Stimulated activated CD4-positive, alpha-beta T cell treated with anti-CD3 and anti-CD28 coated beads, Interleukin-4, amount 100 ng/mL, for 4 hours (primary cell): ENCODE measurements at regions not wholly inside any gene's neighbourhood (a gene's known extent, or its start where the extent isn't known, plus 50 kb on each side); places are given as distances from the start of the nearest gene placed in this dataset.
"Not testable (repeated sequence)": the region's sequence is repeated elsewhere in the genome, so short reads cannot be mapped to it uniquely, and the experiment has no call there.

Experiments
- DNase-seq, 2 experiments: peaks; one replicate each; pipeline ENCODE4 v3.0.0-alpha.2; 2020

DNA sequence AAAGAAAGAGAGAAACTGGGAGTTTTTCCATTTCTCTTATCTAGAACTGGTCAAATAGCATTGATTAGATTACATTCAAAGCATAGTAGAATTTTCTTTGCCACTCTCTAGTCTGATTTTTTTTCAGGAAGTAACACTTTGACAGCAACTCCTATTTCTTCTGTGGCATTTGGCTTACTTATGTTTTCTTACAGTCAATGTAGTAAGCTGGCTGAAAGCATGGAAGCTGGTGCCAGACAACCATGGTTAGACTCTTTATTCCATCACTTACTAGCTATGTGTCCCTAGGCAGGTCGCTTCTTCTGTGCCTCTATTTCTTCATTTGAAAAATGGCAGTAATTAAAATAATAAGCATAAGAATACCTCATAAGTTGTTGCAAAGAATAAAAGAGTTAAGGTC lies 54.2 kb upstream of the OPRM1 start:
- no peak for DNase-seq

- no peak for DNase-seq
Measured at GRCh38 chr6:153980171-153980570, 58.9 kb upstream of the OPRM1 start.

GRCh38 chr6:153978911-153979548 lies 60.0 kb upstream of the OPRM1 start:
- not testable (repeated sequence) for DNase-seq

- DNase-seq: no peak
Measured at GRCh38 chr6:153976921-153977693, 61.9 kb upstream of the OPRM1 start.

DNA sequence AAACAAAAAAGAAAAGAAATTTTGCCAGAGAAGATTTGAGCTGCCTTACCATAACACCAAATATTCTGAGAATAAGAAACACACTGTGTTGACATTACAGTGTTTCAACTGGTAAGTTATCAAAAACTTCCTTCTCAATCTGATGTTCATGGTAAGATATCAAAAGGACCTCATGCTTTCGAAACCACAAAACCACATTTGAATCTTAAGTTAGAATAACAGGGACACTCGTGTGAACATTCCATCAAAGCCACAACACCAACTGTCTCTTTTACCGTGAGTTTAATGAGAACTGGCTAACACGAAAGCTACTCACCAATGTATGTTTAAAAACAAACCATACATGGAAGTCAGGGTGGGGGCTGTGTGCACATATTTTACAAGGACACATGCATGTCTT lies 73.0 kb upstream of the OPRM1 start:
- DNase-seq: no peak

DNA sequence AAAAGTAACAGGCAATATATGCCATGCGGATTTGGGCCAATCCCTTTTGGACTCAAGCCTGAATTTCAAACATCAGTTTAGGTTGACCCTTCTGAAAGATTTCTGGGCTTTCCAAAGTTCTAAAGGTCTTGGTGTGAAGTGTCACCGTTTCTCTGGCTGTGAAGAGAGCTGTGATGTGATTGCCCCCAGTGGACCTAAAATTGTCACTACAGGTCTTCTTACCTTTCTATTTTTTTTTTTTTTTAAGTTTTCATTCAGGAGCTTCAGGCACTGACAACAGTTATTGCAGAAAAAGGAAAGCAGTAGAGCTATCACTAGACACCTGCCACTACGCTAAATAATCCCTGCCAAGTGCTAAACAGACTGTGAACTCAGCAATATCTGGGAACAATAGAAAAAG lies 75.7 kb upstream of the OPRM1 start:
- no peak for DNase-seq

DNA sequence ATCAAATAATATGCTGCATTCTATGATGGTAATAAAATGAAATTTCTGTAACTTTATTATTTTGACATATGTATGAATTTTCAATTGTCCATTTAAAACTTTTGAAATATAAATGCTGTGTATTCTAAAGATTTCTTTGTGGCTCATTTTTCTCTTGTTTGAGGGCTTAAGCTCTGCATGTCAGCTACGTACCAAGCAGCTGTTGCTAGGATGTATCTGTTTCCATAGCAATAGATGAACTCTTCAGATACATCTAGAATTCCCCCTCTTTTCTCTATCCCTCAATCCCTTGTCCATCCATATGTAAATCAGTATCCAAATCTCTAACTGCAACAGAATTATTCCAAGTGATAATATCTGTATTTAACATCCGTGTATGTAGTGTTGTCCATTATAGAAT lies 76.5 kb upstream of the OPRM1 start:
- DNase-seq: no peak

DNA sequence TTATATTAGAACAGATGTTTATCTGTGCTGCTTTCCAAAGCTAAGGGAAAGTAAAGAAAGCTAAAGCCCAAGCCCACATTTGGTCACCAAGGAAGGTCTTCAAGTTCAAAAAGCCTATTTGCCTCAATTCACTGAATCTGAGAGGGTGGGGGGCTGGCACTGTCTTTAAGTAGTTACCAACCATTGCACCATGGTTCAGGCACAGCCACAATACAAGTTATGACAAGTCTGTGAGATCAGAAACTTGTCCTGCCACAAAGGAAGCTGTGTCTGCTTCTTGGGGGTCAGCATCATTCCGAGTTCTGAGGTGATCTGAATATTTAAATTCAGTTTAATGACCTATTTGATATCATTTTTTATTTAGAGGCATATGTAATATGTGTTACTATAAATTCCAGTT lies 78.3 kb upstream of the OPRM1 start:
- no peak for DNase-seq

- no peak for DNase-seq
Measured at GRCh38 chr6:153960281-153960680, 78.8 kb upstream of the OPRM1 start.

- no peak for DNase-seq
Measured at GRCh38 chr6:153959276-153959675, 79.8 kb upstream of the OPRM1 start.

- no peak for DNase-seq
Measured at GRCh38 chr6:153958860-153959259, 80.2 kb upstream of the OPRM1 start.

- no peak for DNase-seq
Measured at GRCh38 chr6:153957394-153957793, 81.6 kb upstream of the OPRM1 start.

- no peak for DNase-seq
Measured at GRCh38 chr6:153956808-153957207, 82.2 kb upstream of the OPRM1 start.

GRCh38 chr6:153949616-153950015 lies 89.4 kb upstream of the OPRM1 start:
- DNase-seq: no peak

GRCh38 chr6:153947808-153948447 lies 91.1 kb upstream of the OPRM1 start:
- no peak for DNase-seq

DNA sequence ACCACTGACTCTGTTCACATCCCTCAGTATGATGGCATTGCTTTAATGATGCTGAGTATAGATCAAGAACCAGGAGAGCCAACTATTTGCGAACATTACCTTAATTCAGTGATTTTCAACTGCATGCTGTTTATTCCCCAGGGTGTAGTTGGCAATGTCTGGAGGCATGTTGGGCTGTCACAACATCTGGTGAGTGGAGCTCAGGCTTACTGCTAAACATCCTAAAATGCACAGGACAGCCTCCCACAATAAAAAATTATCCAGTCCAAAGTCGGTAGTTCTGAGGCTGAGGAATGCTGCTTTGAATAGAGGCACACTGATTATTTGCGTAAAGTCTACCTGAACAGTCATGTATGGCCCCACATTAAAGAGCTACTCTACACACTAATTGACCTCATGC lies 94.8 kb upstream of the OPRM1 start:
- DNase-seq: no peak

DNA sequence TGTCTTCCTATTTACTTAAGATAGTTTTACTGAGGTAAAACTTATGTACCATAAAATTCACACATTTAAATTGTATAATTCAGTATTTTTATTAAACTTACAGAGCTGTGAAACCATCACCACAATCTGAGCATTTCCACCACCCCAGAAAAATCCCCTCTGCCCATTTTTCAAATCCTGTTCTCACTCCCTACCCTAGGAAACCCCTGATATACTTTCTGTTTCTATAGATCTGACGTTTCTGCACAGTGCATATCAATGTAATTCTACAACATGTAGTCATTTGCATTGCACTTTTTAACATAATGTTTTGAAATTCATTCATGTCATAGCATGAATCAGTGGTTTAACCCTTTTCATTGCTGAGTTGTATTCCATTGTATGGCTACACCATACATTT lies 96.7 kb upstream of the OPRM1 start:
- no peak for DNase-seq

DNA sequence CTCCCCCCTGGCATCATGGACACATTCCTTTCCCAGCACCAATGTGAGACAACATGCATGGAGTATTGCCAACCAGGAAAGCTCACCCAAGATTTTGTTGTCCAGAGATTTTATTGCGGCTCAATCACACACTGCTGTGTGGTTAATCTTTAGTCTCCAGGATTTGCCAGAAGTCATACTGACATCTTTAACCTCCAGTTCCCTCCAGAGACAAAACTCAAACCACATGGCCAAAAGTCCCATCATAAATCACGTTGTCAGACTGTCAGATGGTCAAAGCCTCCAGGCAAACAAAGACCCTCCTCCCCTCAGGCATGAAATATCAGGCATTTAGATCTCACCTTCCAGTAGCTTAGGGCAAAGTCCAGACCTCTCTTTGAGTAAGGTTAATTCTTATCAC lies 97.3 kb upstream of the OPRM1 start:
- no peak for DNase-seq

DNA sequence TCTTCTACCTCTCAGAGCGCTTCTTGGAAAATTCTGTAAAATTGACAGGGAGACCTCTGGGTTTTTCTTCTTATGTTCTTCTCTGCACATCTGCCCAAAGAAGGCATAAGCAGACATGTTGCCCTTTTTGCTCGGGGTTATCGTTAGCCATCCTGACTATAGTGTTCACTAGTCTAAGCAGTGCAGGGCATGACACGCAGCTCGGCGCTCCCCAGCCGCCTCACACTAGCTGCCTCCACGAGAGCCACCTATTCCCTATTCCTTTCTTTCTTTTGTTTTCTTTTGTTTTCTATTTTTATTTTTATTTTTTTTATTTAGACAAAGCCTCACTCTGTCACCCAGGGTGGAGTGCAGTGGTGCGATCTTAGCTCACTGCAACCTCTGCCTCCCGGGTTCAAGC lies 100.2 kb upstream of the OPRM1 start:
- no peak for DNase-seq

GRCh38 chr6:153931431-153931830 lies 107.6 kb upstream of the OPRM1 start:
- no peak for DNase-seq

GRCh38 chr6:153927867-153928266 lies 111.2 kb upstream of the OPRM1 start:
- no peak for DNase-seq

- no peak for DNase-seq
Measured at GRCh38 chr6:153898360-153899059, 140.5 kb upstream of the OPRM1 start.

GRCh38 chr6:153882411-153882810 lies 156.6 kb upstream of the OPRM1 start:
- DNase-seq: no peak

DNA sequence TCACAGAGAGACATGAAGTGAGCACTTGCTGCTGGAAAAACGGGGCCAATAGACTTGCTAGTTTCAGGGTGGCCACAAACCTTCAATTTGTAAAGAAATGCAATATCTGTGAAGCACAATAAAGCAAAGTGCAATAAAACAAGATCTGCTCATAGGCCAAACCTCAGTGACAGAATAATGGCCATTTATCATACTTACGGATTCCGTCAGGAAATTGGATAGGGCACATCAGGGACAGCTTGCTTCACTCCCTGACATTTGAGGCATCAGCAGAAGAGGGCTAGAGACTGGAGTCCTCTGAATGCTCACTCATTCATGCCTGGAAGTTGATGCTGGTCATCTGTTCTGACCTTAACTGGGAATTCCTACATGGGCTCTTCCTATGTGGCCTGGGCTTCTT lies 165.5 kb upstream of the OPRM1 start:
- no peak for DNase-seq
